Uterus (tissue), 3 donors: ENCODE measurements at regions not wholly inside any gene's neighbourhood (a gene's known extent, or its start where the extent isn't known, plus 50 kb on each side); places are given as distances from the start of the nearest gene placed in this dataset.

Source experiments
- DNase-seq, 2 donors: peaks; one replicate each; pipeline ENCODE4 v3.0.0-alpha.2; 2019 to 2020
- H3K27ac ChIP-seq, 2 donors: fragments of 200-600 bp; sonication (generic); 1 replicate in 1 of 2; 2 replicates in 1 of 2; pipeline ENCODE4 v1.5.1; 2016 to 2018
- H3K27me3 ChIP-seq, 2 donors: fragments of 200-600 bp; sonication (generic); one replicate each; pipeline ENCODE4 v1.5.1; 2018 to 2019; ENCODE audit warnings: control low read depth in 1 of 2
- H3K36me3 ChIP-seq, 2 donors: fragments of 200-600 bp; sonication (generic); one replicate each; pipeline ENCODE4 v1.5.1; 2019; ENCODE audit warnings: control low read depth in 1 of 2
- H3K4me1 ChIP-seq, 2 donors: fragments of 200-600 bp; sonication (generic); one replicate each; pipeline ENCODE4 v1.5.1; 2018 to 2019; ENCODE audit warnings: control low read depth in 1 of 2
- H3K4me3 ChIP-seq, 2 donors: fragments of 200-600 bp; sonication (generic); 1 replicate in 1 of 2; 2 replicates in 1 of 2; pipeline ENCODE4 v1.5.1; 2018 to 2019; ENCODE audit warnings: mild to moderate bottlenecking in 1 of 2
- H3K9me3 ChIP-seq, 2 donors: fragments of 200-600 bp; sonication (generic); one replicate each; pipeline ENCODE4 v1.5.1; 2019; ENCODE audit warnings: control low read depth in 1 of 2
- CTCF ChIP-seq, 4 experiments: fragments of 200-600 bp in 2 of 4; fragments of 450-650 bp in 2 of 4; sonication (generic) in 2 of 4; IDR thresholded peaks; one replicate each; pipeline ENCODE4 v1.5.1; 2016 to 2019; ENCODE audit warnings: antibody characterized with exemption in 4 of 4, mild to moderate bottlenecking in 2 of 4, moderate library complexity in 1 of 4
- POLR2A ChIP-seq, 2 donors: fragments of 450-650 bp; IDR thresholded peaks; one replicate each; pipeline ENCODE4 v1.6.1; 2016; ENCODE audit warnings: antibody characterized with exemption in 2 of 2, mild to moderate bottlenecking in 1 of 2, moderate library complexity in 1 of 2
- intact Hi-C: fragments of 100-400 bp; cut with DNase I; formaldehyde crosslinking; loops from one replicate; pipeline ENCODE4 v1.15.1; 2023; ENCODE audit warnings: low total_unique reads
- donor health status: DM: yes; HTN: yes; CAD: no.

GRCh38 chr22:22069450-22070370, 87.1 kb upstream of the TOP3B start:
- H3K9me3 ChIP-seq: no peaks in the 10 kb centered on the region
- H3K4me1 ChIP-seq: no peaks in the 10 kb centered on the region
- H3K4me3 ChIP-seq: no peak overlapping the region
- no peak overlapping the region for H3K27ac ChIP-seq
- DNase-seq: no peak
- no peaks in the 10 kb centered on the region for H3K27me3 ChIP-seq
- H3K36me3 ChIP-seq: no peaks in the 10 kb centered on the region
- TF ChIP-seq POLR2A (IDR thresholded peaks at IDR 0.05) (no peak), CTCF (IDR thresholded peaks at IDR 0.05) (no peak)
- intact Hi-C loops: no loop called here

GRCh38 chr22:22068657-22069056, 86.1 kb upstream of the TOP3B start:
- Histone ChIP-seq H3K4me3 (no peak overlapping the region), H3K4me1 (no peaks in the 10 kb centered on the region), H3K9me3 (no peaks in the 10 kb centered on the region), H3K36me3 (no peaks in the 10 kb centered on the region), H3K27ac (no peak overlapping the region), H3K27me3 (no peaks in the 10 kb centered on the region)
- TF ChIP-seq CTCF (IDR thresholded peaks at IDR 0.05) (no peak), POLR2A (IDR thresholded peaks at IDR 0.05) (no peak)
- DNase-seq: no peak
- intact Hi-C loops: no loop called here

GRCh38 chr22:22068025-22068424, 85.4 kb upstream of the TOP3B start:
- intact Hi-C loops: no loop called here
- H3K36me3 ChIP-seq: no peaks in the 10 kb centered on the region
- no peaks in the 10 kb centered on the region for H3K4me1 ChIP-seq
- H3K4me3 ChIP-seq: no peak overlapping the region
- no peak for DNase-seq
- no peaks in the 10 kb centered on the region for H3K27me3 ChIP-seq
- no peak for TF ChIP-seq POLR2A (IDR thresholded peaks at IDR 0.05)
- no peak for TF ChIP-seq CTCF (IDR thresholded peaks at IDR 0.05)
- H3K27ac ChIP-seq: no peak overlapping the region
- H3K9me3 ChIP-seq: no peaks in the 10 kb centered on the region

GRCh38 chr22:22067192-22067591, 84.6 kb upstream of the TOP3B start:
- intact Hi-C loops: no loop called here
- no peak for DNase-seq
- TF ChIP-seq POLR2A (IDR thresholded peaks at IDR 0.05) (no peak), CTCF (IDR thresholded peaks at IDR 0.05) (no peak)
- Histone ChIP-seq H3K4me3 (no peak overlapping the region), H3K36me3 (no peaks in the 10 kb centered on the region), H3K27me3 (no peaks in the 10 kb centered on the region), H3K4me1 (no peaks in the 10 kb centered on the region), H3K27ac (no peak overlapping the region), H3K9me3 (no peaks in the 10 kb centered on the region)

- H3K36me3 ChIP-seq: no peaks in the 10 kb centered on the region
- TF ChIP-seq POLR2A (IDR thresholded peaks at IDR 0.05): no peak
- no peak for TF ChIP-seq CTCF (IDR thresholded peaks at IDR 0.05)
- no peak overlapping the region for H3K4me3 ChIP-seq
- H3K27me3 ChIP-seq: no peaks in the 10 kb centered on the region
- H3K27ac ChIP-seq: no peak overlapping the region
- DNase-seq: no peak
- H3K9me3 ChIP-seq: no peaks in the 10 kb centered on the region
- intact Hi-C loops: no loop called here
- no peaks in the 10 kb centered on the region for H3K4me1 ChIP-seq
Observed at GRCh38 chr22:22064580-22064979, 82.0 kb upstream of the TOP3B start.
